Tibial nerve (tissue), 4 donors: ENCODE measurements at regions not wholly inside any gene's neighbourhood (a gene's known extent, or its start where the extent isn't known, plus 50 kb on each side); places are given as distances from the start of the nearest gene placed in this dataset.

Experiments
- DNase-seq, 2 donors: peaks; one replicate each; pipeline ENCODE4 v3.0.0-alpha.2; 2019; ENCODE audit warnings: low spot score in 2 of 2
- H3K27ac ChIP-seq, 4 donors: fragments of 200-600 bp; sonication (generic) in 3 of 4; one replicate each; pipeline ENCODE4 v1.5.1; 2017 to 2019; ENCODE audit warnings: mild to moderate bottlenecking in 1 of 4
- H3K27me3 ChIP-seq, 2 donors: fragments of 200-600 bp; sonication (generic) in 1 of 2; one replicate each; pipeline versions ENCODE4 v1.5.1 to v1.6.0; 2017 to 2019
- H3K36me3 ChIP-seq, 3 donors: fragments of 200-600 bp; sonication (generic); one replicate each; pipeline ENCODE4 v1.5.1; 2018 to 2019
- H3K4me1 ChIP-seq, 4 donors: fragments of 200-600 bp; sonication (generic) in 3 of 4; one replicate each; pipeline ENCODE4 v1.5.1; 2017 to 2019
- H3K4me3 ChIP-seq, 4 donors: fragments of 200-600 bp; sonication (generic) in 3 of 4; one replicate each; pipeline ENCODE4 v1.5.1; 2017 to 2019; ENCODE audit warnings: mild to moderate bottlenecking in 1 of 4, moderate library complexity in 1 of 4
- H3K9me3 ChIP-seq, 4 donors: fragments of 200-600 bp; sonication (generic) in 3 of 4; one replicate each; pipeline ENCODE4 v1.5.1; 2017 to 2019
- EP300 ChIP-seq, 2 donors: sonication (generic); formaldehyde crosslinking; IDR thresholded peaks; one replicate each; pipeline ENCODE4 v1.6.1; 2017; ENCODE audit warnings: antibody characterized with exemption in 2 of 2, mild to moderate bottlenecking in 1 of 2
- POLR2A ChIP-seq, 2 donors: fragments of 450-650 bp; IDR thresholded peaks; one replicate each; pipeline ENCODE4 v1.6.1; 2017; ENCODE audit warnings: antibody characterized with exemption in 2 of 2, mild to moderate bottlenecking in 2 of 2, moderate library complexity in 2 of 2
- WGBS, 2 donors: methylation state at CpG; one replicate each; pipeline ENCODE4 v1.1.5; 2018; 5-methylcytosine and 5-hydroxymethylcytosine counted together
- TF ChIP-seq, protein P1 (sequence below), 5 experiments: fragments of 200-600 bp in 3 of 5; fragments of 450-650 bp in 2 of 5; sonication (generic) in 3 of 5; IDR thresholded peaks; one replicate each; pipeline ENCODE4 v1.5.1; 2016 to 2019; ENCODE audit warnings: antibody characterized with exemption in 5 of 5, mild to moderate bottlenecking in 3 of 5, moderate library complexity in 2 of 5

DNA sequence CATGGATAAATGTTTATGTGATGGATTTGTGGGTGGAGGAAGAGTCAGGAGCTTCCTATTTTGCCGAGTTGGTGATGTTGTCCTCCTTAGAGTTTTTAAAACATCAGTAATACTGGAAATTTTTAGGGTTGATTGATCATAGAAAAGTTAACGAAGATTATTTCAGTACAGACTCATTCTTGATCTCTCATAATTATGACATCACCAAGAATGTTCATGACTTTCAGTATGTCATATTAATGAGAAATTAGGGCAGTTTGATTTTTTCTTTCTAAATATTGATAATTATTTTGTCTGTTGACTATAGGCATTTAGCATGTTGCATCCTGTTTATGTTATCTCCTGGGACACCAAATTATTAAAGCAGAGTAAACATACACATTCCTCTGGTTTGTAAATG, 512.2 kb downstream of the CD109 start:
- TF ChIP-seq EP300 (IDR thresholded peaks at IDR 0.05) (no peak), POLR2A (IDR thresholded peaks at IDR 0.05) (no peak)
- TF ChIP-seq, protein P1, sequence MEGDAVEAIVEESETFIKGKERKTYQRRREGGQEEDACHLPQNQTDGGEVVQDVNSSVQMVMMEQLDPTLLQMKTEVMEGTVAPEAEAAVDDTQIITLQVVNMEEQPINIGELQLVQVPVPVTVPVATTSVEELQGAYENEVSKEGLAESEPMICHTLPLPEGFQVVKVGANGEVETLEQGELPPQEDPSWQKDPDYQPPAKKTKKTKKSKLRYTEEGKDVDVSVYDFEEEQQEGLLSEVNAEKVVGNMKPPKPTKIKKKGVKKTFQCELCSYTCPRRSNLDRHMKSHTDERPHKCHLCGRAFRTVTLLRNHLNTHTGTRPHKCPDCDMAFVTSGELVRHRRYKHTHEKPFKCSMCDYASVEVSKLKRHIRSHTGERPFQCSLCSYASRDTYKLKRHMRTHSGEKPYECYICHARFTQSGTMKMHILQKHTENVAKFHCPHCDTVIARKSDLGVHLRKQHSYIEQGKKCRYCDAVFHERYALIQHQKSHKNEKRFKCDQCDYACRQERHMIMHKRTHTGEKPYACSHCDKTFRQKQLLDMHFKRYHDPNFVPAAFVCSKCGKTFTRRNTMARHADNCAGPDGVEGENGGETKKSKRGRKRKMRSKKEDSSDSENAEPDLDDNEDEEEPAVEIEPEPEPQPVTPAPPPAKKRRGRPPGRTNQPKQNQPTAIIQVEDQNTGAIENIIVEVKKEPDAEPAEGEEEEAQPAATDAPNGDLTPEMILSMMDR (IDR thresholded peaks at IDR 0.05) = no peak
- 86 to 88% methylated on average over 2 of the region's 2 CpGs for WGBS, 2 donors
- Histone ChIP-seq H3K9me3 (peaks cover 0 to 20% (median 5%) of the 10 kb centered on the region in 4 donors), H3K36me3 (no peaks in the 10 kb centered on the region), H3K27ac (no peak overlapping the region), H3K4me3 (no peak overlapping the region), H3K4me1 (no peaks in the 10 kb centered on the region), H3K27me3 (no peaks in the 10 kb centered on the region)
- DNase-seq = no peak

DNA sequence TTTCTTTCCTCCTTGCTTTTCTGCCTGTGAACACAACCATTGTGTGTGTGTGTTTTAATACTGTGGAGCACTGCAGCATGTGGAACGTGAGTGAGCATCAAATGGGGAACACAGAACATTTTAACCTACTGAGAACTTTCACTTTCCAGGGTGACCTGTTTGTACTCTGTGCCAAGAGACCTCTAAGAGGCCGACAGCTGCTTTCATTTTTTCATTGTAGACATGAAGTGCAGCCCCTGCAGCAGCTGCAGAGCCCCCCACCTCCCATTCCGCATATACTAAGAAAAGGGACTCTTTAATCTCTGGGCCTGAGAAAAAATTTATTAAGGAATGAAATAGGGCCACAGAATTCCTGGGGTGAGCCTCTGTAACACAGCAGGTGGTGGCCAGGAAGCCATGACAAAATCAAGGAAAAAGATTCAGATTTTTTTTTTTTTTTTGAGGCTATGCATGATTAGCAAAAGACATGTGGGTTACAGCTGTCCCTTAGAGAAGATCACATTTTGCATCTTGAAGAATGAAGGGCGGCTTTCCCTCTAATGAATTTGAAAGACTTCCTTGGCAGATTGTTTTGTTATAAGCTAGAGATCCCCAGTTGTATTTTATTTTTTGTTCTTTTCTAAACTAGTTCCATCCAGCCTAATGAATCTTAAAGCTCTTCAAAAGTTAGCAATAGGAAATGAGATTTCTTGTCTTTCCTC, 503.4 kb downstream of the CD109 start:
- Histone ChIP-seq H3K4me1 (no peaks in the 10 kb centered on the region), H3K9me3 (no peaks in the 10 kb centered on the region), H3K27ac (no peak overlapping the region), H3K27me3 (no peaks in the 10 kb centered on the region), H3K4me3 (no peak overlapping the region), H3K36me3 (no peaks in the 10 kb centered on the region)
- no peak for DNase-seq
- WGBS, 2 donors = 58 to 64% methylated on average over 4 of the region's 4 CpGs
- TF ChIP-seq POLR2A (IDR thresholded peaks at IDR 0.05) (no peak), EP300 (IDR thresholded peaks at IDR 0.05) (no peak)
- TF ChIP-seq, protein P1 (IDR thresholded peaks at IDR 0.05) = no peak

DNA sequence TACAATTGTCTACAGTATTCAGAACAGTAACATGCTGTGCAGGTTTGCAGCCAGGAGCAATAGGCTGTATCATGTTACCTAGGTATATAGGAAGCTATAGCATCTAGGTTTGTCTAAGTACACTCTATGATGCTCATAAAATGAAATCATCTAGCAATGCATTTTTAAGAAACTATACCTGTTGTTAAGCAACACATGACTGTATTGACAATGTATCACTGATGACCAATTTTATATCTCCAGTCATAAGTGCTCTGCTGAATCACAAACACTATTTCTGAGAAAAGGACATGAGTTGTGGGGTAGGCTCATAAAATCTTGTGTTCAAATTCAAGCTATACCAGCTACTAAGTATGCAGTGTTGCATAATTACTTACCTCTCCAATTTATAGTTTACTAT, 501.3 kb downstream of the CD109 start:
- Histone ChIP-seq H3K36me3 (no peaks in the 10 kb centered on the region), H3K4me3 (no peak overlapping the region), H3K4me1 (no peaks in the 10 kb centered on the region), H3K27me3 (no peaks in the 10 kb centered on the region), H3K9me3 (no peaks in the 10 kb centered on the region), H3K27ac (no peak overlapping the region)
- TF ChIP-seq POLR2A (IDR thresholded peaks at IDR 0.05) (no peak), EP300 (IDR thresholded peaks at IDR 0.05) (no peak)
- TF ChIP-seq, protein P1 (IDR thresholded peaks at IDR 0.05) = no peak
- no peak for DNase-seq

DNA sequence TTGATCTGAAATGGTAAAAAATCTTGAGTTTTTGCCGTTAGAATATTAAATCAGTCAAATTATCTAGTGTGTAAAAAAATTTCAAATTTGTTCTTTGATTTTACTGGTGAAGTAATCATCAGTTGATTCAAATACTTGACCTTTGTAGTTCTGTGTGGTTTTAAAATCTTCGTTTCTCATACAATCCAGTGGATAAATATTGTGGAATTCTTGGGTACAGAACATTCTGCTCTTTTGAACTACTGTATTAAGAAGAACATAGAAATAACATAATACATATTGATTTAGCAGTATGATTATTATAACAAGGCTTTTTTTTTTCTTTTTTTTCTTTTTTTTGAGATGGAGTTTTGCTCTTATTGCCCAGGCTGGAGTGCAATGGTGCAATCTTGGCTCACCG, 491.8 kb downstream of the CD109 start:
- Histone ChIP-seq H3K27me3 (no peaks in the 10 kb centered on the region), H3K36me3 (no peaks in the 10 kb centered on the region), H3K9me3 (peaks cover 0 to 3% (median 0%) of the 10 kb centered on the region in 4 donors), H3K27ac (peak overlapping the region in 1 of 4 donors; percentile 67), H3K4me1 (peaks cover 0 to 9% (median 0%) of the 10 kb centered on the region in 4 donors), H3K4me3 (no peak overlapping the region)
- WGBS, 2 donors = 72 to 76% methylated on average over 3 of the region's 3 CpGs
- no peak for TF ChIP-seq POLR2A (IDR thresholded peaks at IDR 0.05)
- peak in 1 of 2 donors; percentile 30 for TF ChIP-seq EP300 (IDR thresholded peaks at IDR 0.05)
- TF ChIP-seq, protein P1 (IDR thresholded peaks at IDR 0.05) = no peak
- no peak for DNase-seq

DNA sequence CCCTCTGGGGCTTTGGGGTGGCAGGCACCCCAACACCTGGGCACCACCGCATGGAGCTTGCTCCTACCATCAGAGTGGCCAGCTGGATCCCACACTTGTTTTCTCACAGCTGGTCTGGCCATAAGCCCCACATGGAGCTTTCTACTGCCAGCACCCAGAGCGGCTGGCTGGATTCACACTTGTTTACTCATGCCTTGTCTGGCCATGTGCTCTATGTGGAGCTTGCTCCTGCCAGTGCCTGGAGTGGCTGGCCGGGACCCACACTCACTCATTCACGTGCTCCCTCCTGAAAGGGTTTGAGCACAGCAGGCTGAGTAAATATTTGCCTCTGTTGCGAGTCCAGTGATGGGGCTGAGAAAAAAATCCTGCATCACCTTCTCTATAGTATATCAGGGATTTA, 487.0 kb downstream of the CD109 start:
- TF ChIP-seq, protein P1 (IDR thresholded peaks at IDR 0.05) = no peak
- TF ChIP-seq EP300 (IDR thresholded peaks at IDR 0.05) = no peak
- TF ChIP-seq POLR2A (IDR thresholded peaks at IDR 0.05) = no peak
- Histone ChIP-seq H3K27ac (no peak overlapping the region), H3K27me3 (no peaks in the 10 kb centered on the region), H3K4me1 (peaks cover 0 to 9% (median 0%) of the 10 kb centered on the region in 4 donors), H3K36me3 (no peaks in the 10 kb centered on the region), H3K4me3 (no peak overlapping the region), H3K9me3 (peaks cover 0 to 8% (median 0%) of the 10 kb centered on the region in 4 donors)
- WGBS, 2 donors = 81% methylated on average over 5 of the region's 5 CpGs
- no peak for DNase-seq
